GM12891 (cell line): ENCODE measurements at regions not wholly inside any gene's neighbourhood (a gene's known extent, or its start where the extent isn't known, plus 50 kb on each side); places are given as distances from the start of the nearest gene placed in this dataset.

ENCODE experiments used
- POLR2A ChIP-seq: IDR thresholded peaks from 2 replicates; pipeline ENCODE4 v1.6.1; 2011; ENCODE audit warnings: low read depth, low read length, control low read depth
- SPI1 ChIP-seq: IDR thresholded peaks from 2 replicates; pipeline ENCODE4 v1.6.1; 2011; ENCODE audit warnings: low read depth, low read length, control low read depth

- TF ChIP-seq SPI1 (no peak), POLR2A (no peak)
These were observed 152.2 kb downstream of the CRPPA start for GRCh38 chr7:16268821-16269768.
